ENCODE measurements at regions not wholly inside any gene's neighbourhood (a gene's known extent, or its start where the extent isn't known, plus 50 kb on each side); places are given as distances from the start of the nearest gene placed in this dataset.

- TF ChIP-seq CTCF (IDR thresholded peaks at IDR 0.05; ENCODE audit: low read length) (no peak), EZH2 (IDR thresholded peaks at IDR 0.05; ENCODE audit: borderline replicate concordance, low read length) (no peak)
Measured at GRCh38 chr3:141669434-141669833, 68.7 kb upstream of the RNF7 start.
